Liver (tissue), 7 donors: ENCODE measurements at regions not wholly inside any gene's neighbourhood (a gene's known extent, or its start where the extent isn't known, plus 50 kb on each side); places are given as distances from the start of the nearest gene placed in this dataset.

Source experiments
- DNase-seq: peaks from one replicate; pipeline ENCODE4 v3.0.0-alpha.2; 2017; ENCODE audit warnings: low spot score
- H3K27ac ChIP-seq, 2 donors: one replicate each; pipeline ENCODE4 v1.7.0; 2013; ENCODE audit warnings: inconsistent platforms in 2 of 2, low read length in 2 of 2, control low read depth in 1 of 2, low read depth in 1 of 2, mild to moderate bottlenecking in 1 of 2
- H3K27me3 ChIP-seq, 4 donors: one replicate each; pipeline versions ENCODE4 v1.6.1 to v1.7.0; 2013; ENCODE audit warnings: low read length in 3 of 4, inconsistent platforms in 1 of 4, mild to moderate bottlenecking in 1 of 4, moderate library complexity in 1 of 4; ENCODE audit not compliant: control insufficient read depth in 4 of 4, insufficient read depth in 4 of 4
- H3K36me3 ChIP-seq, 4 donors: one replicate each; pipeline versions ENCODE4 v1.6.1 to v1.7.0; 2013; ENCODE audit warnings: low read length in 3 of 4, mild to moderate bottlenecking in 3 of 4, low read depth in 1 of 4, moderate library complexity in 1 of 4; ENCODE audit not compliant: control insufficient read depth in 4 of 4, insufficient read depth in 3 of 4
- H3K4me1 ChIP-seq, 4 donors: one replicate each; pipeline versions ENCODE4 v1.6.1 to v1.7.0; 2013; ENCODE audit warnings: low read length in 3 of 4, mild to moderate bottlenecking in 3 of 4, moderate library complexity in 1 of 4; ENCODE audit not compliant: control insufficient read depth in 4 of 4, insufficient read depth in 4 of 4
- H3K4me3 ChIP-seq, 3 donors: one replicate each; pipeline versions ENCODE4 v1.6.1 to v1.7.0; 2013; ENCODE audit warnings: low read length in 3 of 3, control low read depth in 1 of 3, low read depth in 1 of 3, mild to moderate bottlenecking in 1 of 3
- H3K9ac ChIP-seq, 2 donors: one replicate each; pipeline ENCODE4 v1.7.0; 2013; ENCODE audit warnings: low read length in 2 of 2, mild to moderate bottlenecking in 2 of 2, moderate library complexity in 2 of 2, control low read depth in 1 of 2, low read depth in 1 of 2
- H3K9me3 ChIP-seq, 4 donors: one replicate each; pipeline versions ENCODE4 v1.6.1 to v1.7.0; 2013; ENCODE audit warnings: low read length in 3 of 4; ENCODE audit not compliant: control insufficient read depth in 4 of 4
- ATF3 ChIP-seq: IDR thresholded peaks from 2 replicates; pipeline ENCODE4 v1.6.1; 2016; ENCODE audit warnings: antibody characterized with exemption
- EGR1 ChIP-seq, 2 donors: IDR thresholded peaks; 2 replicates each; pipeline ENCODE4 v1.6.1; 2016 to 2018; ENCODE audit warnings: antibody characterized with exemption in 2 of 2, low read depth in 2 of 2
- FOXA1 ChIP-seq: IDR thresholded peaks from 2 replicates; pipeline ENCODE4 v1.6.1; 2016; ENCODE audit warnings: antibody characterized with exemption
- FOXA2 ChIP-seq: IDR thresholded peaks from 2 replicates; pipeline ENCODE4 v1.6.1; 2016; ENCODE audit warnings: antibody characterized with exemption
- GABPA ChIP-seq, 2 donors: IDR thresholded peaks in 1 of 2; conservative IDR thresholded peaks in 1 of 2; 2 replicates each; pipeline ENCODE4 v1.6.1; 2016; ENCODE audit warnings: antibody characterized with exemption in 2 of 2, mild to moderate bottlenecking in 1 of 2, moderate library complexity in 1 of 2
- HNF4G ChIP-seq: IDR thresholded peaks from 2 replicates; pipeline ENCODE4 v1.6.1; 2016; ENCODE audit warnings: antibody characterized with exemption
- JUND ChIP-seq, 2 donors: IDR thresholded peaks; 2 replicates each; pipeline ENCODE4 v1.6.1; 2016; ENCODE audit warnings: antibody characterized with exemption in 2 of 2
- NR2F2 ChIP-seq: IDR thresholded peaks from 2 replicates; pipeline ENCODE4 v1.6.1; 2016; ENCODE audit warnings: antibody characterized with exemption
- RAD21 ChIP-seq, 2 donors: IDR thresholded peaks; 2 replicates each; pipeline ENCODE4 v1.6.1; 2016; ENCODE audit warnings: antibody characterized with exemption in 2 of 2, mild to moderate bottlenecking in 2 of 2
- RXRA ChIP-seq, 2 donors: IDR thresholded peaks; 2 replicates each; pipeline ENCODE4 v1.6.1; 2017 to 2018; ENCODE audit warnings: antibody characterized with exemption in 2 of 2, mild to moderate bottlenecking in 1 of 2
- SP1 ChIP-seq: IDR thresholded peaks from 2 replicates; pipeline ENCODE4 v1.6.1; 2018; ENCODE audit warnings: antibody characterized with exemption, mild to moderate bottlenecking
- YY1 ChIP-seq: IDR thresholded peaks from 2 replicates; pipeline ENCODE4 v1.6.1; 2016; ENCODE audit warnings: antibody characterized with exemption, mild to moderate bottlenecking
- ZBTB33 ChIP-seq: IDR thresholded peaks from 2 replicates; pipeline ENCODE4 v1.6.1; 2016; ENCODE audit warnings: antibody characterized with exemption
- WGBS: extraction: QIAGEN DNeasy Blood & Tissue Kit; methylation state at CpG from one replicate; pipeline ENCODE4 v1.1.7; 2013; 5-methylcytosine and 5-hydroxymethylcytosine counted together
- TF ChIP-seq, protein P1 (sequence below): IDR thresholded peaks from 2 replicates; pipeline ENCODE4 v1.6.1; 2016; ENCODE audit warnings: antibody characterized with exemption
- donor health status: healthy.
- donor health status: healthy.
- donor health status: healthy.
- donor health status: healthy.

DNA sequence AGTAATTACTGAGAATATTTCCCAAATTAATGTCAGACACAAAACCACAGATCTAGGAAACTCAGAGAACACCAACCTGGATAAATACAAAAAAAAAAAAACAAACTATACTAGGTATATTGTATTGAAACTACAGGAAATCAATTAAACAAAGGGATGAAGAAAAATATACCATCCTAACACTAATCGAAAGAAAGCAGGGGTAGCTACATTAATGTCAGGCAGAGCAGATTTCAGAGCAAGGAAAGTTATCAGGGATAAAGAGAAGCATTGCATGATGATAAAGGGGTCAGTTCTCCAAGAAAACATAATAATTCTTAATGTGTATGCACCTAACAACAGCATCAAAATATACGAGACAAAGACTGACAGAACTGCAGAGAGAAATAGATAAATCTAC, 89.9 kb downstream of the TOMM20 start:
- Histone ChIP-seq H3K36me3 (no peaks in the 10 kb centered on the region), H3K4me3 (no peak overlapping the region), H3K27ac (no peak overlapping the region), H3K27me3 (no peaks in the 10 kb centered on the region), H3K4me1 (no peaks in the 10 kb centered on the region), H3K9ac (no peak overlapping the region), H3K9me3 (no peaks in the 10 kb centered on the region)
- TF ChIP-seq, protein P1, sequence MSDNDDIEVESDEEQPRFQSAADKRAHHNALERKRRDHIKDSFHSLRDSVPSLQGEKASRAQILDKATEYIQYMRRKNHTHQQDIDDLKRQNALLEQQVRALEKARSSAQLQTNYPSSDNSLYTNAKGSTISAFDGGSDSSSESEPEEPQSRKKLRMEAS: no peak
- no peak for TF ChIP-seq YY1
- TF ChIP-seq FOXA2: no peak
- TF ChIP-seq ATF3: no peak
- TF ChIP-seq HNF4G: no peak
- TF ChIP-seq SP1: no peak
- TF ChIP-seq RAD21 (IDR thresholded peaks at IDR 0.05): no peak
- no peak for TF ChIP-seq GABPA (IDR thresholded peaks at IDR 0.05 in 1 of 2, conservative IDR thresholded peaks at IDR 0.05 in 1 of 2)
- no peak for TF ChIP-seq ZBTB33
- DNase-seq: no peak
- 96% methylated on average over 2 of the region's 2 CpGs for WGBS

- 98% methylated on average over 2 of the region's 2 CpGs for WGBS
- no peaks in the 10 kb centered on the region for H3K4me1 ChIP-seq
- no peak overlapping the region for H3K9ac ChIP-seq
- H3K27ac ChIP-seq: no peak overlapping the region
- H3K9me3 ChIP-seq: no peaks in the 10 kb centered on the region
- H3K27me3 ChIP-seq: no peaks in the 10 kb centered on the region
- TF ChIP-seq, protein P1: no peak
- no peak for TF ChIP-seq RAD21 (IDR thresholded peaks at IDR 0.05)
- no peak for TF ChIP-seq HNF4G
- no peak for TF ChIP-seq YY1
- no peak for TF ChIP-seq GABPA (IDR thresholded peaks at IDR 0.05 in 1 of 2, conservative IDR thresholded peaks at IDR 0.05 in 1 of 2)
- TF ChIP-seq NR2F2: no peak
- no peak for TF ChIP-seq RXRA (IDR thresholded peaks at IDR 0.05)
- no peak for TF ChIP-seq FOXA1
- no peak for TF ChIP-seq FOXA2
- TF ChIP-seq SP1: no peak
- TF ChIP-seq JUND (IDR thresholded peaks at IDR 0.05): no peak
- no peak for DNase-seq
- no peaks in the 10 kb centered on the region for H3K36me3 ChIP-seq
- no peak overlapping the region for H3K4me3 ChIP-seq
Measured at GRCh38 chr1:235035928-235036327, 92.7 kb downstream of the TOMM20 start.

DNA sequence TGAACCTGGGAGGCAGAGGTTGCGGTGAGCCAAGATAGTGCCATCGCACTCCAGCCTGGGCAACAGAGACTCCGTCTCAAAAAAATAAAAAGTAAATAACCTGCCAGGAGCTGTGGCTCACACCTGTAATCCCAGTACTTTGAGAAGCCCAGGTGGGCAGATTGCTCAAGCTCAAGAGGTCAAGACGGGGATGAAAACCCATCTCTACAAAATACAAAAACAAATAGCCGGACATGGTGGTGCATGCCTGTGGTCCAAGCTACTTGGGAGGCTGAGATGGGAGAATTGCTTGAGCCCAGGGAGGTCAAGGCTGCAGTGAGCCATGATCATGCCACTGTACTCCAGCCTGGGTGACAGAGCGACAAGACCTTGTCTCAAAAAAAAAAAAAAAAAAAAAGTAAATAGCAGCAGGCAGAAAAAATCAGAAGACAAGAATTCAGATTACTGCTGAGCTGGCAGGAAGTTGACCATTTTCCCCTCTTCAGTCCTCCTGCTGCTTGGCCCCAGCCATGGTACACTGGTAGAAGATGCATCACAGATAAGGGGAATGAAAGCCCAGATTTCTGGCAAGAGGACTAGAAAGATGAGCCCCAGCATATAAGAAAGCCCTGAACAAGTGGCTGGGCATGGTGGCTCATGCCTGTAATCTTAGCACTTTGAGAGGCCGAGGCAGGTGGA, 97.6 kb downstream of the TOMM20 start:
- no peak for TF ChIP-seq EGR1 (IDR thresholded peaks at IDR 0.05; ENCODE audit: low read depth in 2 of 2)
- TF ChIP-seq YY1: no peak
- TF ChIP-seq FOXA1: no peak
- H3K4me1 ChIP-seq: no peaks in the 10 kb centered on the region
- no peaks in the 10 kb centered on the region for H3K27me3 ChIP-seq
- no peaks in the 10 kb centered on the region for H3K9me3 ChIP-seq
- H3K27ac ChIP-seq: no peak overlapping the region
- no peak overlapping the region for H3K9ac ChIP-seq
- H3K4me3 ChIP-seq: no peak overlapping the region
- H3K36me3 ChIP-seq: no peaks in the 10 kb centered on the region
- WGBS: 97% methylated on average over 7 of the region's 7 CpGs
- DNase-seq: no peak
